DMS53 treated with DMSO at 0.1 percent for 48 hours (cell line): ENCODE measurements at regions not wholly inside any gene's neighbourhood (a gene's known extent, or its start where the extent isn't known, plus 50 kb on each side); places are given as distances from the start of the nearest gene placed in this dataset.
"Not testable (repeated sequence)": the region's sequence is repeated elsewhere in the genome, so short reads cannot be mapped to it uniquely, and the experiment has no call there.

Experiments
- DNase-seq: peaks from one replicate; lab custom pipeline; 2025; ENCODE audit not compliant: unreplicated experiment; lab: John Stamatoyannopoulos, UW

GRCh38 chr2:153622285-153622684 is 143.7 kb upstream of the RPRM start:
- no peak for DNase-seq

DNA sequence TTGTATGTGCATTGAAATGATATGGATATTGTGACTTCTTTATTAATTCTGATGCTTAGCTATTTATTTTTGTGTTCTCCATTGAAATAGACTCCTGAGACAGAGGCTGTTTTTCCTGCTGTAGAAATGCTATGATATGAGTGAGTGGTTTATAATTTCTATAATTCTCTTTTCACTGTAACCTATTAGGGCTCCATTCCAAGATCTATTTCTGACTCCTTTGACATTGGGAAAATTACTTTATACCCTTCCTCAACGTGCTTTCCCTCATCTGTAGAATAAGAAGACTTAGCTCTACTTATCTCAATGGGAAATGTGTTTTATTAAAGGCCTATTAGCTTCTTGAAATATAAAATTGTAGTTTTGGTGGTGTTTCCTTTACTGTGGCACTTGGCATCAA is 144.5 kb upstream of the RPRM start:
- DNase-seq, result no peak

DNA sequence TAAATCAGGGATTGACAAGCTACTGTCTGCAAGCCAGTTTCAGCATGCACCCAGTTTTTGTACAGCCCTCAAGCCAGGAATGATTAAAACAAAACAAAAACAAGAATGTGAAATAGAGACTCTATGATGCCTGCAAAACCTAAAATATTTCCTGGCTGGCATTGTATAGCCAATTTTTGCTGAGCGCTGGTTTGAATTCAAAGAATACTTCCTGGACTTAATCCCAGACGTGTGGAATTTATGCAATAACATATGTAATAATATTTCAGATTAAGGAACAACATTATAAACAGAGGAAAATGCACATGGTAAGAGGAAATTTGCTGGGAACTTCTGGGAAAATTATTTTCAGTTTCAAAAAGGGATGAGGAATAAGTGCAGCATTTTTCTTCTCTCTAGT is 148.1 kb upstream of the RPRM start:
- DNase-seq, result no peak

- no peak for DNase-seq
These were observed 156.9 kb upstream of the RPRM start for GRCh38 chr2:153635494-153635893.

DNA sequence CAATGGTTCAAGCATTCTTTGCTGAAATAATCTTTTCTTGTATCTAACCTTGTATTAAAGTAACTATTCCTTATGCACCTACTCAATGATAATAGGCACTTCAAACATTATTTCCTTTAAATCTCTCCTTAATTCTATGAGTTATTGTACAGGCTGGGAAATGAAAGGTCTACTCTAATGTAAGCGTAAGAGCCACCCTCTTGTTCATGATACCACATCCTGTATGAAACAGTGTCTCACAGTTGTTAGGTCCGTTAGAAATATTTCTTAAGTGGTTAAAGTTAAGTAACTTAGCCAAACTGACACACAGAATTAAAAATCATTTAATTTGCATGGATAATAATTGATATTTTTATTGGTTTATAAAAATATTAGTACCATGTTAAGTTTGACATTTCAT is 162.5 kb upstream of the RPRM start:
- no peak for DNase-seq

GRCh38 chr2:153644955-153645354 is 166.4 kb upstream of the RPRM start:
- no peak for DNase-seq

DNA sequence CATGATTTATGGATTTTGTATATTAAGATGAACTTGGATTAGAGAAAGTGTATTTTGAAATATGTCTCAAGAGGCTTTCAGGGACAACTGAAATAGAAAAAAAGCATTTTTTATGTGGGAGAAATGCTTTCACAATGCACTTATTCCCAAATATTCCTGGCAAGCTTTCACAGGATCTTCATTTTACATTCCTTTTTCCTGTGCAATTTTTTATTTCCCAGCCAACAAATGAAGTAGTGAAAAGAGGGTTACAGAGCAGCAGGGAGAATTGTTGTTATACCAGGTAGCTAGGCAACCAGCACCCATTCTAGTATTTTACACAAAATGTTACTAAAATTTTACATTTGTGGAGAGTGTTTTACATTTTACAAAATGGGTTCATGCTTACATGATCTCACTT is 167.0 kb upstream of the RPRM start:
- DNase-seq, result no peak

DNA sequence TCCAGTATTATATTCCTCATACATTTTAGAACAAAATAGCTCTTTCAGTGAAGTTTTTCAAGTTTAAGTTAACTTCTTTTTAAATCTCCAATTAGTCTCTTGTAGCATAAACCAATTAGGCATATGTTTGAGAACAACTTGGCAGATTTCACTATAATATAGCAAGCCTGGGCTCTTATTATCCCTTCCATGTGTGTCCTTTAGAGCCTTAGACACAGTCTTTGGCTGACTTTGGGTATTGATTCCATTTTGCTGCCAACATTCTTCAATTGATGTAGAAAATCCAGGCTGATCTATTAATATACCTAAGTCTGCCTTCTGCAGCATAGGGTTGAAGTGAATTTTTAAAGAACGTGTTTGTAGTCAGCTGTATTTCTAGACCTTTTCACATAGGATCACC is 179.1 kb upstream of the RPRM start:
- DNase-seq, result no peak

DNA sequence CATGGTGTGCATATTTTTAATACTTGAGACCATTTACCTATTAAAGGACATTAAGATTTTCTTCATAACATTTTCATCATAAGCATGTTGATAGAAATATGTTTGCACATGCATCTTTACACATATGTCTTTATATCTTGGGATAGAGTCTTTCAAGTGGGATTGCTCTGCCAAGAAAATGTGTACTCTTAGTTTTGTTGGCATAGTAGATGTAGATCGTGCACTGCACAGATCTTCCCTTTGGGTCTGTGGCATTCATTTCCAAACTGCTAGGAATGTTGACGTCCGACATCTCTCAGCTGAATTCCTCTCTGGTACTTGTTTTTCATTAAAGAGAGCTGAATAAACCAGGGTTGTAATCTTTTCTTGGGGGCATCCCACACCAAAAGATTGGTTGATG is 183.2 kb upstream of the RPRM start:
- no peak for DNase-seq

DNA sequence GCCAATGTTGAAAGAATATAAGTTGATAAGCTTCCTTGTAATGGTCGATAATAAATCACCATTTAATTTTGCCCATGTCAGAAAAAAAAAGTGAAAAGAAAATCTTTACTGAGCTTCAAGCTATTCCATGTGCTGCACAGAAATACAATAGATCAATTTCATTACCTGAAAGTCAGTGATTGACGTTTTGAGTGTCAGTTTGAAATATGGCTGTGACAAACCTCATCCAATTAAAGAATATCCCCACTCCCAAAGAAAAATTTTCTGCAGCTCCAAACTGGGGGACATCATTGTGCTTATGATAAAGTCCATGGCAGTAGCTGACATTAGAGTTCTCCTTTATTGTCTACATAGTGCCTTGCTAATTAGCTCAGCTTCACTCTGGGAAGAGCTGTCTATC is 184.8 kb upstream of the RPRM start:
- no peak for DNase-seq

DNA sequence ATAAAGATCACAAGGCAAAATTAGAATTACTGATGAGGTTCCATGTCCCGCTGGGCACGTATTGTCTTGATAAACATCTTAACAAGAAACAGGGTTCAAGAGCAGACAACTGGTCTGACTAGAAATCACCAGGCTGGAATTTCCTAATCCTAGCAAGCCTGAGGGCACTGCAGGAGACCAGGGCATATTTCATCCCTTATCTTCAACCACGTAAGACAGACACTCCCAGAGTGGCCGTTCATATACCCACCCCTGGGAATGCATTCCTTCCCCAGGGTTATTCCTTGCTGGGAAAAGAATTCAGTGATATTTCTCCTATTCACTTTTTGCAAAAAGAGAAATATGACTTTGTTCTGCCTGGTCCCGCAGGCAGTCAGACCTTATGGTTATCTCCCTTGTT is 185.4 kb upstream of the RPRM start:
- DNase-seq, result not testable (repeated sequence)

GRCh38 chr2:153667475-153667874 is 188.9 kb upstream of the RPRM start:
- no peak for DNase-seq

DNA sequence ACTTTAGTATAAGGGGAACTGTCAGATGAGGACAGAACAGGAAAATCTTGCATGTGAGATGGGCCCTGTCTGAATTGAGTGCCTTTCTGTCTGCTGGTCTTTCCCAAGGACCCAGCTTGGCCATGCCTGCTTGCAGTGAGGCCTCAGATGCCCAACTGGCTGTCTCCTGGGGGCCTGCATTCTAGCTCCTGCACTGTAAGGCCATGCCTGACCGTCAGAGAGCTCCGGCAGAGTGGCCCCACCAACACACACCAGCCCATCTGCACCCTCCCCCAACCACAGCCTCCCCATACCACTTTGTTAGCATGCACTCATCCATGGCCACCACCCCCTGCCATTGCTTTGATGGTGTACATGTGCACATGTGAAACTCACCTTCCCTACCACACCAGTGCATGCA is 190.4 kb upstream of the RPRM start:
- DNase-seq, result no peak

DNA sequence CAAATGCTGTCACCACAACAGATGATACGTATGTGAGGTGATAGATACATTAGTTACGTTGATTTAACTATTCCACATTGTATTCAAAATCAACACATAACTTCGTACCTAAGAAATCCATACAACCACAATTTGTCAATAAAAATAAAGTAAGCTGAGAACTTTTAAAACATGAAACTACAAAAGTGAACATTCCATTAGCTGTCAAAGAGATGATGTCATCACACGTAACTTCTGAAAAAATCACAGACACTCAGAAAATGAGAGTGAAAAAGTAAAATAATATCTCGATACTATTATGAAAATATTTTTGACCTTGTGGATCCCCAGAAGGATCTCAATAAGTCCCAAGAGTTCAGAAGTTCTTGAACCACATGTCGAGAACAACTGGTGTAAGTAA is 161.6 kb upstream of the GALNT13 start:
- no peak for DNase-seq

DNA sequence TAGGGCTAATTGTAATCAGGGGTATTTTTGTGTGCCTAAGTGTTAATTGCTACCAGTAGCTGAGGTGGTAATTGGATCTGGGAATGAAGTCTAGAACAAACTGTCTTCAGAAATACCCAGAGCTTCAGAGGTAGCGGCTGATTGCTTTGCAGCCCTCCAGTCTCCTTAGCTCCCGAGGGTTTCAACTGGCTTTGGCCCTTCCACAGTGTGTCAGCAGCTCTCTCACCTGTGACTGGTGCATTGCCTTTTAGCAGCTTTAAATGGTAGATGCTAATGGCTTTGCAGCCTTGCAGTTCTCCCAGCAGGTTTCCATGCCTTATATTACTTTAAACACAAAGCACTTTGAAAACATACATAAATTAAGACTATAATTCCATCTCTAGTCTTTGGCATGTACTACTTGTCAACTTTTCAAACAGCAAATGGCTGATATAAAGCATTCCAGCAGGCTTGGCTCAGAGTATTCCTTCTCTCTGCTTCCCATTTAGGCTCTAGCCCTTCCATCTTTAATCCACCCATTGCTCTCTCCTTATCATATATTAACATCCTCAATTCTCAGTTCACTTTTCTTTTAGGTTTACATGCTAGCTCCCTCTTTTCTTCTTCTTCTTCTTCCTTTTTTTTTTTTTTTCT is 156.4 kb upstream of the GALNT13 start:
- no peak for DNase-seq

DNA sequence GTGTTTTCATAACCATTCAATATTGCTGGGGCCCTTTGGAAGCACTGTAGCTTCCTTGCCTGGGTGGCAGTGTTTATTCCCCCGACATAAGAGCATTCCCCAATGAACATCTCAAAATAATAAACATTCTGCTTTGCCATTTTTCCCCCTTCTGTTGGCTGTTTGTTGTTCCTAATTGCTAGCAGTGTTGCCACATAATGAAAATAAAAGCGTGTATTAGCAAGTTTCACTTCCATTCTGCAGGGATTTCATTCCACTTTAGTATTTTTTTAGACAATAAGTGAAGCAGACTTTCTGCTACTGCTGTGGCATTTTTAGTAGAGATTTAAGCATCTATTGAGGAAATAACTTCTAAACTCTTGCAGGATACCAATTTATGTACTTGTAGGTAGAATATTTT is 154.7 kb upstream of the GALNT13 start:
- no peak for DNase-seq

- DNase-seq, result no peak
These were observed 132.3 kb upstream of the GALNT13 start for GRCh38 chr2:153739394-153739793.

DNA sequence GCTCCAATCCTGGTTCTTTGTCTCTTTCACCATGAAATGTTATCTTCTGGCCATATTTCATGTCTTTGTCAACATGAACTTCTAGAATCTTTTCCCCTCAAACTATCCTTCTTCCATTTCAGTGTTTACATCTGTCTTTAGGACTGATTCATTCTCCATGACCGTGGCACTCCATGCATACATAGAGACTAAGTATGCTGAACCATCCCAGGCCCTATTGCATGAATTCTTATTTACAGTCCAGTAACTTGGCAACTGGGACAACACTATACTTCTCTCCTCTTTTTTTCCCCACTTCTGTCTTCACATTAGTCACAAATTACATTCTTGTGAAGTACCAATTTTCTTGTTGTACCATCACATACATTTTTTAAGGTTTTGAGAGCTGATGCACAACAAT is 109.8 kb upstream of the GALNT13 start:
- no peak for DNase-seq

GRCh38 chr2:153766415-153766814 is 105.3 kb upstream of the GALNT13 start:
- no peak for DNase-seq

DNA sequence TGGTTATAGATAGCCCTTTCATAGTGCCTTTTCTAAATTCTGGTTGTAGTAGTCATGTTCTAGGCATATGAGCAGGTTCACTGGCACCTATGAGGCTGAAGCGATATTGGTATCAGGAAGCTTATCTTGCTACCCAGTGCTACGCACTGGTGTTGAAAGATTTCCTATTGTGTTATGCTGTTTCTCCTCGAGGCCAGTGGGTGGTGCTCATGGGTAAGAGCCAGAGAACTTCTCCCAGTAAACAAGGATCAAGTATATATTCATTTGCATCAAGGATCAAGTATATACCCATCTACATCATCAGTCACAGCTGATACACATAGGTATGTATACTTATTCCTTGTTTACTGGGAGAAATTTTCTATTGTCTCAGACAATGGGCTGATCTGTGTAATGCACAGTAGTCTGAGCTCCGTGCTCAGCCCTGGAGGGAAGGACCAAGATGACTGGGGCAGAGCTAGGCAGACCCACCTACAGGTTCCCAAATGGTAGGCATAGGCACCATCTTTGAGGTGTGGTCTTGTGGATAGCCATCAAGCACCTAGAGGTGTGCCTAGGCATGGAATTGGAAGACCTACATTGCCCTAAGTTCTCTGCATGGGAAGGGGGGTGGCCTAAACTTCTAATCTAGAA is 101.2 kb upstream of the GALNT13 start:
- DNase-seq, result no peak

DNA sequence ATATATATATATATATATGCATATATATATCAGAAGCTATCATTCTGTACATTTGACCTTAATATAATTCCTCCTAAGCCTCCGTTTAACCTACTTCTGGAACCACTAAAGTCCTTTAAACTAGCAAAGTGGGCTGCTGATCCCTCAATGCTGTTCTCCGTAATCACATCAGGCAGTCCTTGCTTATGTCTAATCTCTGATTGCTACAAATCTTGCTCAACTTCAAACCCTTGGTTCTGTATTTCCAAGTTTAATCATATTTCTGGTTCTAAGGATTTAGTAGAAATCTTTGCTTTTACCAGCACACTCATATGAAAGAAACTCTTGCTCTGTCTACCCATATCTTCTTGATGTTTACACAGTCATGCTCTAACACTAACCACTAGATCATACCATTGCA is 91.5 kb upstream of the GALNT13 start:
- no peak for DNase-seq

- no peak for DNase-seq
These were observed 85.7 kb upstream of the GALNT13 start for GRCh38 chr2:153786016-153786415.

DNA sequence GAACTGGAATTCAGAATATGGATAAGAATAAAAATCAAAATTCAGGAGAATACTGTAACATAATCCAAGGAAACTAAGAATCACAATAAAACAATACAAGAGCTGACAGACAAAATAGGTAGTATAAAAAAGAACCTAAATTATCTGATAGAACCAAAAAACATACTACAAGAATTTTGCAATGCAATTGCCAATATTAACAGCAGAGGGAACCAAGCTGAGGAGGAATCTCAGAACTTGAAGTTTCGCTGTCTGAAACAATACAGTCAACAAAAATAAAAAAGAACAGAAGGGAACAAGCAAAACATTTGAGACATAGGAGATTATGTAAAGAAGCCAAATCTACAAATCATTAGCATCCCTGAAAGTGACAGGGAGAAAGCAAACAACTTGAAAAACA is 84.1 kb upstream of the GALNT13 start:
- DNase-seq, result no peak
